Activated naive CD4-positive, alpha-beta T cell treated with anti-CD3 and anti-CD28 coated beads, Interleukin-2, amount 50 U/mL, for 24 hours (primary cell): ENCODE measurements at regions not wholly inside any gene's neighbourhood (a gene's known extent, or its start where the extent isn't known, plus 50 kb on each side); places are given as distances from the start of the nearest gene placed in this dataset.

ENCODE experiments used
- H3K27ac Mint-ChIP-seq: one replicate; pipeline ENCODE4 v1.8.0; 2021; ENCODE audit warnings: mild to moderate bottlenecking, mixed read lengths
- H3K27me3 Mint-ChIP-seq: one replicate; pipeline ENCODE4 v1.8.0; 2021; ENCODE audit warnings: mixed read lengths
- H3K36me3 Mint-ChIP-seq: one replicate; pipeline ENCODE4 v1.8.0; 2021; ENCODE audit warnings: mixed read lengths
- H3K4me1 Mint-ChIP-seq: one replicate; pipeline ENCODE4 v1.8.0; 2021; ENCODE audit warnings: mixed read lengths
- H3K4me3 Mint-ChIP-seq: one replicate; pipeline ENCODE4 v1.8.0; 2021; ENCODE audit warnings: mild to moderate bottlenecking, mixed read lengths
- H3K9me3 Mint-ChIP-seq: one replicate; pipeline ENCODE4 v1.8.0; 2021; ENCODE audit warnings: mixed read lengths

GRCh38 chr5:93925321-93925720, 183.9 kb upstream of the POU5F2 start:
- no peak overlapping the region for H3K4me3 Mint-ChIP-seq
- no peak overlapping the region for H3K27ac Mint-ChIP-seq
- H3K27me3 Mint-ChIP-seq = no peaks in the 10 kb centered on the region
- H3K9me3 Mint-ChIP-seq = no peaks in the 10 kb centered on the region
- peaks cover 19% of the 10 kb centered on the region for H3K36me3 Mint-ChIP-seq
- no peaks in the 10 kb centered on the region for H3K4me1 Mint-ChIP-seq

GRCh38 chr5:93924628-93925027, 183.2 kb upstream of the POU5F2 start:
- H3K9me3 Mint-ChIP-seq = no peaks in the 10 kb centered on the region
- peaks cover 19% of the 10 kb centered on the region for H3K36me3 Mint-ChIP-seq
- no peaks in the 10 kb centered on the region for H3K4me1 Mint-ChIP-seq
- no peak overlapping the region for H3K27ac Mint-ChIP-seq
- H3K27me3 Mint-ChIP-seq = no peaks in the 10 kb centered on the region
- no peak overlapping the region for H3K4me3 Mint-ChIP-seq

GRCh38 chr5:93922551-93922950, 181.2 kb upstream of the POU5F2 start:
- no peak overlapping the region for H3K4me3 Mint-ChIP-seq
- H3K36me3 Mint-ChIP-seq = peaks cover 20% of the 10 kb centered on the region
- no peak overlapping the region for H3K27ac Mint-ChIP-seq
- no peaks in the 10 kb centered on the region for H3K27me3 Mint-ChIP-seq
- H3K4me1 Mint-ChIP-seq = no peaks in the 10 kb centered on the region
- no peaks in the 10 kb centered on the region for H3K9me3 Mint-ChIP-seq

DNA sequence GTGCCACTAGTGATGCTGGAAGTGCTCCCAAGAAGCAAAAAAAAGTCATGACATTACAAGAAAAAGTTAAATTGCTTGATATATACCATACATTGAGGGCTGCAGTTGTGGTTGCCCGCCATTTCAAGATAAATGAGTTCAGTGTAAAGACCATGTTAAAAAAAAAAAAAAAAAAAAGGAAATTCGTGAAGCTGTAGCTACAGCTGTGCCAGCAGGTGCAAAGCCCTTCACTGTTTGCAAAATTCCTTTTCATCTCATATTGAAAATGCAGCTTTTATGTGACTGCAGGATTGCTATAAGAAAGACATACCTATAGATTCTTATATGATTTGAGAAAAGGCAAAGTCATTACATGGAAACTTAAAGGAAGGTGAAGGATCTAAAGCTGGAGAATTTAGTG, 179.6 kb upstream of the POU5F2 start:
- no peak overlapping the region for H3K27ac Mint-ChIP-seq
- no peaks in the 10 kb centered on the region for H3K9me3 Mint-ChIP-seq
- H3K4me3 Mint-ChIP-seq = no peak overlapping the region
- peaks cover 17% of the 10 kb centered on the region for H3K36me3 Mint-ChIP-seq
- H3K27me3 Mint-ChIP-seq = no peaks in the 10 kb centered on the region
- H3K4me1 Mint-ChIP-seq = no peaks in the 10 kb centered on the region

DNA sequence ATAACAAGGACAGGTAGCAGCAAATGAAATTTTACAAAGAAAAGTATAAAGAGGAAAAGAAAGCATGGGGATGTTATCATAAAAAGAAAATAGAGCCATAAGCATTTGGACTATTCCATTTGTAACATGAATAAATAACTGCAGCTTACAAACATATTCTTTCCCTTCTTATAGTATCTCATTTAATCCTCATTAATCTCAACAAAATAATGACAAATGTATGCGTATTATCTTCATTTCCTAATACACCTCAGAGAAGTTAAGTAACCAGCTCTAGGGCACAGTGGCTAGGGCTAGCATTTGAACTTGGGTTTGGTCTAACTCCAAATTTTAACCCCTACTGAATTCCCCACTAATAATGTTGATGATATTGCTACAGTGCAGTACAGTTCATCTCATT, 175.5 kb upstream of the POU5F2 start:
- no peaks in the 10 kb centered on the region for H3K4me1 Mint-ChIP-seq
- H3K27ac Mint-ChIP-seq = no peak overlapping the region
- peaks cover 7% of the 10 kb centered on the region for H3K36me3 Mint-ChIP-seq
- no peaks in the 10 kb centered on the region for H3K27me3 Mint-ChIP-seq
- no peak overlapping the region for H3K4me3 Mint-ChIP-seq
- H3K9me3 Mint-ChIP-seq = no peaks in the 10 kb centered on the region

DNA sequence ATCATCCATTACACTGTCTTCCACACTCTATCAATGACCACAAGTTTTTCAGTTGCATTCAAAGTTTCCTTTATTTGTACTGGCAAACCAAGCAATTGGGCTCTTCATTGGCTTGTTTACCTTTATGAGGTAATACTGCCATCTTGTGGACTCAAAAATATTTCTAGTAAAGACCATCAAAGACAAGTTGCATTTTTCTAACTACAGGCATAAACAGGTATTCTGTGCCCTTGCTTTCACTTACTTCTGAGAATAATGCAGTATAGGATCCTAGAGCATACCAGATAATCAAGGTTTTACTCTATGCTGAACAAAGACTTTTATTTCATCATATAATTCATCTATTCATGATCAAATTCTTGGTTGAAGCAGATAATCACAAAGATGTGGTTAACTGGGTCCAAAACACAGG, 173.7 kb upstream of the POU5F2 start:
- Mint-ChIP-seq H3K4me3 (no peak overlapping the region), H3K4me1 (no peaks in the 10 kb centered on the region), H3K36me3 (peaks cover 3% of the 10 kb centered on the region), H3K9me3 (no peaks in the 10 kb centered on the region), H3K27me3 (no peaks in the 10 kb centered on the region), H3K27ac (no peak overlapping the region)

DNA sequence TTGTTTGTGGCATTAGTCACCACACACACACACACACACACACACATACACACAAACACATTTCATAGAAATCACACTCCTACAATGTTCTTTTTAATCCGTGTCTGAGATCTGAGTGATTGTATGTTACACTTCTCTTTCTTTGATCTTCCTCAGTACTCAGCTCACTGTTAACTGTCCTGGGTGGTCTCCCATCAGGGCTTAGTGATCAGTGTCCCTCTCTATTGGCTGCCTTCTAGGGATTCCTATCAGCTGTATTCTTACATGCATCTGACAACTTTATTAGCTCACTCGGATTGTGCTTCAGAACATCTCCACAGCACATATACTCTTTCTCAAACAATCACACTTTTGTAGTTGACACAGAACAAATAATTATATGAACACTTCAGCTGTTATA, 170.2 kb upstream of the POU5F2 start:
- Mint-ChIP-seq H3K4me3 (no peak overlapping the region), H3K9me3 (no peaks in the 10 kb centered on the region), H3K36me3 (peaks cover 1% of the 10 kb centered on the region), H3K27ac (no peak overlapping the region), H3K27me3 (no peaks in the 10 kb centered on the region), H3K4me1 (no peaks in the 10 kb centered on the region)

DNA sequence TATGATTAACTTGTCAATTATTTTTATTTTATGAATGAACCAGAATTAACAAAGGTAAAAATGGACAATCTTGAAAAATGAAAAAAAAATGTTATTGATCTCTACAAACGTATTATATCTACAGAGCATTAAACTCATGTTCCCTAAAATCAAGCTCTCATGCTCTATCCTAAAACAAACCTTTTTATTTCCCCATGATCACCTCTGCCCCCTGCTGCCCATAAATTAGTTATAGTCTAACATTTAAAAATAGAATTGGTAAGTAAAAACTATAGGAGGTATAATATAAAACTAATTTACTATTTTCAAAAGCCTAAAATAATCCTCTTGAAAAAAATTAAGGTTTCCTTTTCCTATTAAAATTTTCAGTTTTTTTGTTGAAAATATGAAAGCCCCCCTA, 168.0 kb upstream of the POU5F2 start:
- H3K27me3 Mint-ChIP-seq = no peaks in the 10 kb centered on the region
- no peaks in the 10 kb centered on the region for H3K36me3 Mint-ChIP-seq
- no peaks in the 10 kb centered on the region for H3K4me1 Mint-ChIP-seq
- H3K4me3 Mint-ChIP-seq = no peak overlapping the region
- no peak overlapping the region for H3K27ac Mint-ChIP-seq
- H3K9me3 Mint-ChIP-seq = no peaks in the 10 kb centered on the region

DNA sequence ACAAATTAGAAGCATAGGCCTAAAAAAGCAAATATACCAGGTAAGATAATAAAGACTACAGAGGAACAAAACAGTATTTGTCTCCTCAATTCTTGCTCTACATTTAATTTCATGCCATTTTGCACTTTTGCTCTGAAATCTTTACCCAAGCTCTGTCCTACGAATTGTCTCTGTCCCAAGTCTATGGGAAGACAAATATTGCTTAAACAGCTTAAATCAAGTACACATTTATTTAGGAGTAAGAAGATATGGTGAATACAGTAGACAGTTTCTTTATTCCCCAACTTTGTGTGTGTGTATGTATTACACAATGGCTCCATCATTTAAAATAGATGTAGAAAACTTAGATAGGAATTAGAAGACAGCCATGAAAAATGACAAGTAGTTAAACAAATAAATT, 163.5 kb upstream of the POU5F2 start:
- H3K9me3 Mint-ChIP-seq = no peaks in the 10 kb centered on the region
- H3K36me3 Mint-ChIP-seq = no peaks in the 10 kb centered on the region
- no peak overlapping the region for H3K4me3 Mint-ChIP-seq
- no peaks in the 10 kb centered on the region for H3K27me3 Mint-ChIP-seq
- no peaks in the 10 kb centered on the region for H3K4me1 Mint-ChIP-seq
- H3K27ac Mint-ChIP-seq = no peak overlapping the region

GRCh38 chr5:93902288-93902687, 160.9 kb upstream of the POU5F2 start:
- H3K36me3 Mint-ChIP-seq = no peaks in the 10 kb centered on the region
- H3K4me1 Mint-ChIP-seq = no peaks in the 10 kb centered on the region
- no peak overlapping the region for H3K27ac Mint-ChIP-seq
- H3K27me3 Mint-ChIP-seq = no peaks in the 10 kb centered on the region
- H3K4me3 Mint-ChIP-seq = no peak overlapping the region
- H3K9me3 Mint-ChIP-seq = no peaks in the 10 kb centered on the region

- Mint-ChIP-seq H3K4me1 (no peaks in the 10 kb centered on the region), H3K4me3 (no peak overlapping the region), H3K27me3 (no peaks in the 10 kb centered on the region), H3K27ac (no peak overlapping the region), H3K9me3 (no peaks in the 10 kb centered on the region), H3K36me3 (no peaks in the 10 kb centered on the region)
Measured at GRCh38 chr5:93899026-93899600, 157.7 kb upstream of the POU5F2 start.

GRCh38 chr5:93894601-93895354, 153.4 kb upstream of the POU5F2 start:
- Mint-ChIP-seq H3K36me3 (no peaks in the 10 kb centered on the region), H3K9me3 (no peaks in the 10 kb centered on the region), H3K27me3 (no peaks in the 10 kb centered on the region), H3K4me3 (no peak overlapping the region), H3K27ac (no peak overlapping the region), H3K4me1 (no peaks in the 10 kb centered on the region)

DNA sequence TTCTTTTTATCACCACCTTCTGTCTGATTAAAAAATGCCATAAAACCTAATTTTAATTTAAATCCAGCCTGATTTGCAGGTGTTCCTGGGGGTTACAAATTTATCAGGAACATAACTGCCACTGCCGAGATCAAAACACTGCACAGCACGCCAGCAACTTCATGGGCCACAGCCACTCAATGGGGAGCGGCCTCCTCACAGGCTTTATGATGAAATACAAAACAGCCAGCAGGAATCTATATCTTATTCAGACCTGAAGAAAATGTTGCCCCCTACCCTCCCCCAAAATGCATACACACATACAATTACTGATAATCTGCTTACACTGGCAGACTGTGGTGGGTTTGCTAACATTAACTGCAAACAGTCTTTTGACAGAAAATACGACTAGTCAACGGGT, 151.7 kb upstream of the POU5F2 start:
- peaks cover 3% of the 10 kb centered on the region for H3K4me1 Mint-ChIP-seq
- H3K27me3 Mint-ChIP-seq = no peaks in the 10 kb centered on the region
- no peaks in the 10 kb centered on the region for H3K9me3 Mint-ChIP-seq
- H3K4me3 Mint-ChIP-seq = no peak overlapping the region
- H3K27ac Mint-ChIP-seq = no peak overlapping the region
- no peaks in the 10 kb centered on the region for H3K36me3 Mint-ChIP-seq

DNA sequence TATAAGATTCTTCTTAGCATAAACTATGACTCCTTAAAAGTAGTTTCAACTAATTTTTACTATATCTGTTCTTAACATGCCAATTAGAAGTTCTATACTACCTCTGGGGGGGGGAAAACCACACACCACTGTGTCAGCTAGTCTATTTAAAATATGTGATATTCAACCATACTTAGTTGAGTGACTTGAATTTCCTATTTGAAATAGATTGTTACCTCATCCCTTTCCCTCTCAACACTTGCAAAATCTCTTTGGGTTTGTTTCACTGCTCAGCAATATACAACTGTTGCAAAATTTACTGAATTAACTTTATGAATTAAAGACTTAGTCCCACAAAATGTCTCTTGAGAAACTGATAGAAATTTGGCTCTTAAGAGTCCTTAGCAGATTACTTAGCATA, 151.1 kb upstream of the POU5F2 start:
- Mint-ChIP-seq H3K27ac (no peak overlapping the region), H3K27me3 (no peaks in the 10 kb centered on the region), H3K9me3 (no peaks in the 10 kb centered on the region), H3K4me1 (peaks cover 9% of the 10 kb centered on the region), H3K36me3 (peaks cover 3% of the 10 kb centered on the region), H3K4me3 (no peak overlapping the region)

- H3K36me3 Mint-ChIP-seq = peaks cover 3% of the 10 kb centered on the region
- peaks cover 16% of the 10 kb centered on the region for H3K4me1 Mint-ChIP-seq
- no peak overlapping the region for H3K4me3 Mint-ChIP-seq
- H3K27ac Mint-ChIP-seq = no peak overlapping the region
- H3K27me3 Mint-ChIP-seq = no peaks in the 10 kb centered on the region
- no peaks in the 10 kb centered on the region for H3K9me3 Mint-ChIP-seq
Measured at GRCh38 chr5:93891491-93892480, 150.4 kb upstream of the POU5F2 start.

GRCh38 chr5:93890657-93891056, 149.3 kb upstream of the POU5F2 start:
- no peaks in the 10 kb centered on the region for H3K27me3 Mint-ChIP-seq
- H3K27ac Mint-ChIP-seq = no peak overlapping the region
- H3K4me1 Mint-ChIP-seq = peaks cover 25% of the 10 kb centered on the region
- peaks cover 3% of the 10 kb centered on the region for H3K36me3 Mint-ChIP-seq
- no peaks in the 10 kb centered on the region for H3K9me3 Mint-ChIP-seq
- no peak overlapping the region for H3K4me3 Mint-ChIP-seq
